Osteoblast (primary cell): ENCODE measurements at regions not wholly inside any gene's neighbourhood (a gene's known extent, or its start where the extent isn't known, plus 50 kb on each side); places are given as distances from the start of the nearest gene placed in this dataset.

Experiments used
- DNase-seq: peaks from one replicate; pipeline ENCODE4 v3.0.0; 2011; ENCODE audit warnings: low spot score, mixed read lengths; ENCODE audit not compliant: insufficient read length; ENCODE audit errors: missing footprints
- H2AFZ ChIP-seq: 2 replicates; pipeline ENCODE4 v1.6.0; 2011; ENCODE audit warnings: mild to moderate bottlenecking, low read length
- H3K27ac ChIP-seq: 2 replicates; pipeline ENCODE4 v1.5.1; 2011; ENCODE audit warnings: mild to moderate bottlenecking, low read depth, low read length, moderate library complexity
- H3K27me3 ChIP-seq: 2 replicates; pipeline ENCODE4 v1.6.0; 2012; ENCODE audit warnings: mild to moderate bottlenecking, control low read depth, inconsistent platforms, low read length, moderate library complexity; ENCODE audit not compliant: insufficient read depth
- H3K36me3 ChIP-seq: 2 replicates; pipeline ENCODE4 v1.5.1; 2011; ENCODE audit warnings: mild to moderate bottlenecking, low read length, control low read depth, moderate library complexity; ENCODE audit not compliant: insufficient read depth
- H3K4me1 ChIP-seq: 2 replicates; pipeline ENCODE4 v1.5.1; 2011; ENCODE audit warnings: mild to moderate bottlenecking, low read length, control low read depth, moderate library complexity; ENCODE audit not compliant: insufficient read depth
- H3K4me2 ChIP-seq: 2 replicates; pipeline ENCODE4 v1.6.0; 2011; ENCODE audit warnings: mild to moderate bottlenecking, low read length; ENCODE audit not compliant: insufficient read depth
- H3K4me3 ChIP-seq: fragments of 200-600 bp; sonication (generic); 3 replicates; pipeline ENCODE4 v1.5.1; 2012; ENCODE audit warnings: mild to moderate bottlenecking, low read length, inconsistent platforms; ENCODE audit not compliant: insufficient read depth
- H3K79me2 ChIP-seq: 2 replicates; pipeline ENCODE4 v1.6.0; 2012; ENCODE audit warnings: mild to moderate bottlenecking, low read length, control low read depth, inconsistent platforms; ENCODE audit not compliant: insufficient read depth
- H3K9me3 ChIP-seq: 2 replicates; pipeline ENCODE4 v1.5.1; 2011; ENCODE audit warnings: low read depth, low read length, control low read depth
- H4K20me1 ChIP-seq: 2 replicates; pipeline ENCODE4 v1.6.0; 2012; ENCODE audit warnings: mild to moderate bottlenecking, low read length, control low read depth; ENCODE audit not compliant: insufficient read depth
- CTCF ChIP-seq: IDR thresholded peaks from 2 replicates; pipeline ENCODE4 v1.5.1; 2011; ENCODE audit warnings: mild to moderate bottlenecking, low read depth, low read length, moderate library complexity; ENCODE audit errors: extremely low read depth

- Histone ChIP-seq H3K4me2 (no peak overlapping the region), H4K20me1 (no peaks in the 10 kb centered on the region), H3K27ac (no peak overlapping the region), H3K36me3 (no peaks in the 10 kb centered on the region), H2AFZ (no peak overlapping the region), H3K4me1 (no peaks in the 10 kb centered on the region), H3K4me3 (no peak overlapping the region), H3K9me3 (no peaks in the 10 kb centered on the region), H3K79me2 (no peaks in the 10 kb centered on the region), H3K27me3 (no peaks in the 10 kb centered on the region)
- TF ChIP-seq CTCF = no peak
- peak; percentile 44 for DNase-seq
These were observed 79.1 kb upstream of the CDH5 start for GRCh38 chr16:66287416-66287815.

GRCh38 chr16:66286527-66286926 is 80.0 kb upstream of the CDH5 start:
- Histone ChIP-seq H3K4me2 (no peak overlapping the region), H3K9me3 (no peaks in the 10 kb centered on the region), H3K27me3 (peaks cover 1% of the 10 kb centered on the region), H3K27ac (no peak overlapping the region), H4K20me1 (no peaks in the 10 kb centered on the region), H3K4me1 (no peaks in the 10 kb centered on the region), H2AFZ (no peak overlapping the region), H3K79me2 (no peaks in the 10 kb centered on the region), H3K36me3 (no peaks in the 10 kb centered on the region), H3K4me3 (no peak overlapping the region)
- no peak for TF ChIP-seq CTCF
- DNase-seq = no peak

- no peak for DNase-seq
- TF ChIP-seq CTCF = no peak
- H3K4me1 ChIP-seq = peaks cover 13% of the 10 kb centered on the region
These were observed 87.8 kb upstream of the CDH5 start for GRCh38 chr16:66278604-66279262.

GRCh38 chr16:66278111-66278531 is 88.4 kb upstream of the CDH5 start:
- Histone ChIP-seq H3K36me3 (no peaks in the 10 kb centered on the region), H4K20me1 (no peaks in the 10 kb centered on the region), H3K79me2 (no peaks in the 10 kb centered on the region), H3K4me3 (no peak overlapping the region), H3K27me3 (peaks cover 26% of the 10 kb centered on the region), H3K4me1 (peaks cover 14% of the 10 kb centered on the region), H3K4me2 (no peak overlapping the region), H3K27ac (no peak overlapping the region), H3K9me3 (no peaks in the 10 kb centered on the region), H2AFZ (no peak overlapping the region)
- no peak for DNase-seq
- TF ChIP-seq CTCF = no peak

More at GRCh38 chr16:66278604-66279262, 87.8 kb upstream of the CDH5 start:
- no peaks in the 10 kb centered on the region for H3K9me3 ChIP-seq
- no peaks in the 10 kb centered on the region for H3K79me2 ChIP-seq
- H3K4me3 ChIP-seq = no peak overlapping the region
- H3K27ac ChIP-seq = no peak overlapping the region
- H3K36me3 ChIP-seq = no peaks in the 10 kb centered on the region
- peaks cover 26% of the 10 kb centered on the region for H3K27me3 ChIP-seq
- H4K20me1 ChIP-seq = no peaks in the 10 kb centered on the region
- H3K4me2 ChIP-seq = no peak overlapping the region
- H2AFZ ChIP-seq = no peak overlapping the region
